HG03159 (cell line): ENCODE measurements at regions not wholly inside any gene's neighbourhood (a gene's known extent, or its start where the extent isn't known, plus 50 kb on each side); places are given as distances from the start of the nearest gene placed in this dataset.
"Not testable (repeated sequence)": the region's sequence is repeated elsewhere in the genome, so short reads cannot be mapped to it uniquely, and the experiment has no call there.

Source experiments
- ATAC-seq: cut with Tn5 transposase; IDR thresholded peaks from one replicate; pipeline ENCODE4 v1.9.1; 2021; ENCODE audit warnings: mild to moderate bottlenecking, moderate library complexity; ENCODE audit not compliant: unreplicated experiment

- ATAC-seq: no peak
Observed at GRCh38 chr6:147667082-147667481, 158.6 kb downstream of the SAMD5 start.

GRCh38 chr6:147674099-147674498 is 165.6 kb downstream of the SAMD5 start:
- no peak for ATAC-seq

- no peak for ATAC-seq
Observed at GRCh38 chr6:147674794-147675193, 166.3 kb downstream of the SAMD5 start.

GRCh38 chr6:147675281-147675680 is 166.8 kb downstream of the SAMD5 start:
- ATAC-seq: no peak

- ATAC-seq: no peak
Observed at GRCh38 chr6:147676495-147677199, 168.2 kb downstream of the SAMD5 start.

- ATAC-seq: no peak
Observed at GRCh38 chr6:147677647-147678046, 169.2 kb downstream of the SAMD5 start.

- no peak for ATAC-seq
Observed at GRCh38 chr6:147678253-147678652, 169.8 kb downstream of the SAMD5 start.

GRCh38 chr6:147684906-147685305 is 176.4 kb downstream of the SAMD5 start:
- ATAC-seq: no peak

GRCh38 chr6:147689398-147689797 is 180.9 kb downstream of the SAMD5 start:
- ATAC-seq: no peak

GRCh38 chr6:147691446-147691845 is 183.0 kb downstream of the SAMD5 start:
- ATAC-seq: no peak

- ATAC-seq: no peak
Observed at GRCh38 chr6:147693181-147693580, 184.7 kb downstream of the SAMD5 start.

- ATAC-seq: not testable (repeated sequence)
Observed at GRCh38 chr6:147694556-147694955, 186.1 kb downstream of the SAMD5 start.

GRCh38 chr6:147695819-147696218 is 187.3 kb downstream of the SAMD5 start:
- no peak for ATAC-seq

GRCh38 chr6:147699140-147699539 is 190.7 kb downstream of the SAMD5 start:
- ATAC-seq: no peak

- no peak for ATAC-seq
Observed at GRCh38 chr6:147699637-147700036, 191.1 kb downstream of the SAMD5 start.

GRCh38 chr6:147700436-147701209 is 192.1 kb downstream of the SAMD5 start:
- no peak for ATAC-seq

- ATAC-seq: no peak
Observed at GRCh38 chr6:147704691-147705090, 196.2 kb downstream of the SAMD5 start.

- ATAC-seq: no peak
Observed at GRCh38 chr6:147707524-147707923, 199.0 kb downstream of the SAMD5 start.

- no peak for ATAC-seq
Observed at GRCh38 chr6:147708170-147708569, 199.7 kb downstream of the SAMD5 start.

GRCh38 chr6:147709396-147710272 is 201.1 kb downstream of the SAMD5 start:
- ATAC-seq: no peak

- ATAC-seq: no peak
Observed at GRCh38 chr6:147710890-147711289, 202.4 kb downstream of the SAMD5 start.
